Activated CD8-positive, alpha-beta memory T cell treated with anti-CD3 and anti-CD28 coated beads, Interleukin-2, amount 10 ng/mL, durations not matched to agents 7 days and 5 days (primary cell): ENCODE measurements at regions not wholly inside any gene's neighbourhood (a gene's known extent, or its start where the extent isn't known, plus 50 kb on each side); places are given as distances from the start of the nearest gene placed in this dataset.

ENCODE experiments used
- ATAC-seq: fragments of 150-1000 bp; cut with Tn5 transposase; one replicate; pipeline ENCODE4 v1.10.0; 2021; ENCODE audit warnings: moderate library complexity
- CTCF ChIA-PET: fragments of 350-600 bp; sonication (Branson Sonifier 250); formaldehyde crosslinking; loops from one replicate; lab custom pipeline; 2021; ENCODE audit warnings: antibody characterized with exemption; lab: Charles Lee
- DNase-seq: peaks from one replicate; pipeline ENCODE4 v3.0.0-alpha.2; 2020
- H3K27ac Mint-ChIP-seq: one replicate; pipeline ENCODE4 v1.8.0; 2021; ENCODE audit warnings: mild to moderate bottlenecking, mixed read lengths
- H3K27me3 Mint-ChIP-seq: one replicate; pipeline ENCODE4 v1.8.0; 2021; ENCODE audit warnings: mixed read lengths
- H3K36me3 Mint-ChIP-seq: one replicate; pipeline ENCODE4 v1.8.0; 2021; ENCODE audit warnings: mild to moderate bottlenecking, mixed read lengths
- H3K4me1 Mint-ChIP-seq: one replicate; pipeline ENCODE4 v1.8.0; 2021; ENCODE audit warnings: mixed read lengths
- H3K4me3 Mint-ChIP-seq: one replicate; pipeline ENCODE4 v1.8.0; 2021; ENCODE audit warnings: mild to moderate bottlenecking, moderate library complexity, mixed read lengths
- H3K9me3 Mint-ChIP-seq: one replicate; pipeline ENCODE4 v1.8.0; 2022; ENCODE audit warnings: low read depth, mixed read lengths

DNA sequence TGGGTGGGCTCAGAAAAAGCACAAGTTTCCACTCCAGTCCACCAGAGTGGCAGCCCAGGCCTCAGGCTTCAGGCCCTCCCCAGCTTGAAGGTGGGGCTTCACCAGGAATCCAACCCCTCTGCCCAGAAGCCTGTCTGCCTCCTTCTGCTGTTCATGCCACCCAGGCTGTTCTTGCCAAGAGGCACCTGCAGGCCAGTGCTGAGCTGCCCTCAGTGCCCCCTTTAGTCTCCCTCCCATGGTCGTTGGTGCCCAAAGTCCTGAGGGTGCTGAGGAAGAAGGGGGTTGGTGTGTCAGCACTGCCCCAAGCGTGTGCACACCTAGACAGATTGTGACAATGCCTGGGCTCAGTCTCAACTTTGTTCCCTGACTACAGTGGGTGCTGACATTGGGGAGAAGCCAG, 475.3 kb downstream of the EPHA5 start:
- Mint-ChIP-seq H3K9me3 (no peaks in the 10 kb centered on the region), H3K27ac (no peak overlapping the region), H3K4me1 (no peaks in the 10 kb centered on the region), H3K36me3 (no peaks in the 10 kb centered on the region), H3K27me3 (no peaks in the 10 kb centered on the region), H3K4me3 (no peak overlapping the region)
- DNase-seq = no peak
- ATAC-seq = no peak
- CTCF ChIA-PET = no interaction called here

DNA sequence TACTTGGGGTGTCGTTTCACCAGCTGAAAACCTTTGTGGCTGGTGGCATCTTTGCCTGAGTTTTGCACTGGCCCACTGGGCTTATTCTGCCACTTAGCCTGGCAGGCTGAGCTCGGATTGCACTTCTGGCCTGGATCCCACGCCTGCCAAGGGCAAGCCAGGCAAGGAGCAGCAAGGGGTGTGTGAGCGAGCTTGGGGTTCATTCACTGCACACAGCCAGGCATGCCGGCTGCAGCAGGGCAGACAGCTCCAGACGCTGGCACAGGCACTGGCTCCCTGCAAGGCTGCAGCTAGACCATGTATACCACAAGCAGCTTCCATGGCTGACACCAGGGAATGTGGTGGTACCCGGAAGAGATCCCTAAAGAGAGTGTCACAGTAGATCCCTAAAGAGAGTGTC, 476.3 kb downstream of the EPHA5 start:
- H3K36me3 Mint-ChIP-seq = no peaks in the 10 kb centered on the region
- ATAC-seq (no peak), DNase-seq (no peak)
- CTCF ChIA-PET = no interaction called here
- no peaks in the 10 kb centered on the region for H3K27me3 Mint-ChIP-seq
- no peaks in the 10 kb centered on the region for H3K9me3 Mint-ChIP-seq
- H3K4me3 Mint-ChIP-seq = no peak overlapping the region
- H3K4me1 Mint-ChIP-seq = no peaks in the 10 kb centered on the region
- no peak overlapping the region for H3K27ac Mint-ChIP-seq

DNA sequence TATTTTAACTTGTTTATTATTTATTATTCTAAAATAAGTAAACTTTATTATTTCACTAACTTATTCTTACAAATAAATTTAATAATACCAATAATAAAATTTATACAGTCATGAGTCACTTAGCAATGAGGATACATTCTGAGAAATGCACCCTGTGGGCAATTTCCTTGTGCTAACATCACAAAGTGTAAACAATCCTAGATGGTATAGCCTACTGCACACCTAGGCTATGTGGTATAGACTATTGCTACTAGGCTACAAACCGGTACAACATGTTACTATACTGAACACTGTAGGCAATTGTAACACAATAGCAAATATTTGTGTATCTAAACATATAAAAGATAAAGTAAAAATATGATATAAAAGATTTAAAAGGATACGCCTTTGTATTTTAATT, 479.5 kb downstream of the EPHA5 start:
- no peak for ATAC-seq
- Mint-ChIP-seq H3K4me3 (no peak overlapping the region), H3K36me3 (no peaks in the 10 kb centered on the region)

DNA sequence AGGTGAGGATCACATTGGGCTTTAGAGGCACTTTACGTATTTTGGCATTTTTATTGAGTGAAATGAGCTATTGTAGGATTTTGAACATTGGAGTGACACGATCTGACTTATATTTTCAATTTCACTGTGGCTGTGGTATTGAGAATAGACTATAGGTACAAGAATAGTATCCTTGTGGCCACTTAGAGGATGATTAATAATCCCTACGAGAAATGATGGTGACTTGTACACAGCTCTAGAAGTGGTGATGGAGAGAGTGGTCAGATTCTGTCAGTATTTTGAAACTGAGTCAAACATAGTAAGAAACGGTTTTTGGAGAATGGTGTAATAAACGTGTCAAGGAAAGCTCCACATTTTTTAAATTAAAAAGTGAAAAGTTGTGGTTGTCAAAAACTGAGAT, 494.7 kb downstream of the EPHA5 start:
- no peak for DNase-seq
- CTCF ChIA-PET = no interaction called here
- H3K36me3 Mint-ChIP-seq = no peaks in the 10 kb centered on the region
- no peaks in the 10 kb centered on the region for H3K27me3 Mint-ChIP-seq
- no peaks in the 10 kb centered on the region for H3K4me1 Mint-ChIP-seq
- H3K27ac Mint-ChIP-seq = no peak overlapping the region
- H3K9me3 Mint-ChIP-seq = peaks cover 2% of the 10 kb centered on the region
- H3K4me3 Mint-ChIP-seq = no peak overlapping the region
- ATAC-seq = no peak

More for the DNA sequence above, 479.5 kb downstream of the EPHA5 start:
- no peaks in the 10 kb centered on the region for H3K9me3 Mint-ChIP-seq
- CTCF ChIA-PET = no interaction called here
- DNase-seq = no peak
- no peaks in the 10 kb centered on the region for H3K4me1 Mint-ChIP-seq
- H3K27me3 Mint-ChIP-seq = no peaks in the 10 kb centered on the region
- no peak overlapping the region for H3K27ac Mint-ChIP-seq

DNA sequence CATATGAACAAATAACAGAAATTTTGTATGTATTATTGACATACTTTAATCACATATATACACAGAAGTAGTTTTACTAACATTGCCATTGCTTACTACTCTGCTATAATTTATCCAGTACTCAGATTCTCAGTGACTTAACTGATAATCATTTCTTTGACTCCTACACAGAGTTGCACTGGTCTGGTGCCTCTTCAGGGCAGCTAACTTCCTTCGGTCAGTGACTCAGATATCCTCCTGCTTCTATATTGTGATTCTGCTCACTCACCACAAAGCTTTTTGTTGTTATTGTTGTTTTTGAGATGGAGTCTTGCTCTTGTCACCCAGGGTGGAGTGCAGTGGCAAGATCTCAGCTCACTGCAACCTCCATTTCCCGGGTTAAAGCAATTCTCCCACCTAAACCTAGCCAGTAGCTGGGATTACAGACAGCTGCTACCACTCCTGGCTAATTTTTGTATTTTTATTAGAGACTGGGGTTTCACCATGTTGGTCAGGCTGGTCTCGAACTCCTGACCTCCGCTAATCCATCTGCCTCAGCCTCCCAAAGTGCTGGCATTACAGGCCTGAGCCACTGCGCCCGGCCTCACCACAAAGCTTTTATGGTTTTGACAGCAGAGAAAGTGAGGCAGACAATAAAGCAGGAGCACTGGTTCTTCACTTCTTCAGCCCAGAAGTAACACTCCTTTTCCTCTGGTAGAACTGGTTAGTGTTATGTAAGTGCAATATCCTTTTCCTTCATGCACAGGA, 499.3 kb downstream of the EPHA5 start:
- Mint-ChIP-seq H3K27ac (no peak overlapping the region), H3K4me3 (no peak overlapping the region), H3K4me1 (no peaks in the 10 kb centered on the region), H3K36me3 (no peaks in the 10 kb centered on the region), H3K9me3 (peaks cover 2% of the 10 kb centered on the region), H3K27me3 (no peaks in the 10 kb centered on the region)
- no peak for ATAC-seq
- CTCF ChIA-PET = no interaction called here
- DNase-seq = no peak

DNA sequence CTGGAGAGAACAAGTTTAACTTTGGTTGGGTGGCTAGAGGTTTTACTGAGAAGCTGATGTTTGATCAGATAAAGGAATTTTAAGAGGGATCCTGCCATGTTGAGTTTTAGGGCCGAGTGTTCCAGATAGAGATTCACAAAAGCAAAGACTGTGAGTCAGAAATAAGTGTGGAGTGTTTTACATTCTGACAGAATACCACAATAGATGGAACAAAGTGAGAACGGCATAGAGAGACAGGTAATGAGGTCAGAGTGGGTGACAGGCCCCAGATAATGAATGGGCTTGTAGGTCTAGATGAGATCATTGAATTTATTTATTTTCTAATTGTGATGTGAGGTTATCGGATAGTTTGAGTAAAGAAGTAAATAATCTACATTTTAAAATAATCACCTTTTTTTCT, 502.6 kb downstream of the EPHA5 start:
- Mint-ChIP-seq H3K9me3 (no peaks in the 10 kb centered on the region), H3K4me1 (no peaks in the 10 kb centered on the region)
- CTCF ChIA-PET = no interaction called here

DNA sequence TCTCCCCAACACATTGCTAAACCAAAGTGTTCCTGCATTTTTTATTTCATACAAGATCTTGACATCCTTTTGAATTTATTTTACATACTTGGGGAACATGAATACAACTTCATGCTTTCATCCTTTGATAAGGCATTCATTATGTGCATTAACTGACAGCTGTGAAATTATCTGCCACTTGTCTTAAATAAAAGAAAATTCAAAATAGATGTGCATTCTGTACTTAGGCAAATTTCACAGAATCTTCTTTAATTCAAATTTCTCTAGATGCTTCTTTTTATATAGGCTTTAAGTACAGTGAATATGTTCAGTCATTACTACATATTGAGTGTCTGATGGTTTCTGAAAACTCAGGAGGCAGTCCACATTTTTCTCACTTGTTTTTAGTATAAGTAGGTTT, 518.1 kb downstream of the EPHA5 start:
- no peak overlapping the region for H3K4me3 Mint-ChIP-seq
- no peaks in the 10 kb centered on the region for H3K36me3 Mint-ChIP-seq
- CTCF ChIA-PET = no interaction called here
- ATAC-seq (no peak), DNase-seq (no peak)
- H3K9me3 Mint-ChIP-seq = peaks cover 3% of the 10 kb centered on the region
- H3K27ac Mint-ChIP-seq = no peak overlapping the region
- no peaks in the 10 kb centered on the region for H3K27me3 Mint-ChIP-seq
- H3K4me1 Mint-ChIP-seq = no peaks in the 10 kb centered on the region

More for the DNA sequence above, 502.6 kb downstream of the EPHA5 start:
- DNase-seq = no peak
- ATAC-seq = no peak
- Mint-ChIP-seq H3K36me3 (no peaks in the 10 kb centered on the region), H3K27ac (no peak overlapping the region), H3K27me3 (no peaks in the 10 kb centered on the region), H3K4me3 (no peak overlapping the region)

DNA sequence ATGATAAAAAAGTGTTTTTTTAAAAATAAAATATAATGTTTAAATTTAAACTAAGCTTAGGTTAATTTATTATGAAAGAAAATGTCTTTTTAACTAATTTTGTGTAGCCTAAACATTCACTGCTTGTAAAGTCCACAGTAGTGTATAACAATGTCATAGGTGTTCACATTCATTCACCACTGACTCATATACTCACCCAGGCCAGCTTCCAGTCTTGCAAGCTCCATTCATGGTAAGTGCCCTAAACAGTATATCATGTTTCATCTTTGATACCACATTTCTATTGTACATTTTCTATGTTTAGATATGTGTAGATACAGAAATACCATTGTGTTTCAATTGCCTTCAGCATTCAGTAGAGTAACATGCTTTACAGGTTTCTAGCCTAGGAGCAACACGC, 530.3 kb downstream of the EPHA5 start:
- no peak for ATAC-seq
- Mint-ChIP-seq H3K4me1 (no peaks in the 10 kb centered on the region), H3K27ac (no peak overlapping the region), H3K36me3 (no peaks in the 10 kb centered on the region), H3K4me3 (no peak overlapping the region), H3K9me3 (peaks cover 12% of the 10 kb centered on the region), H3K27me3 (no peaks in the 10 kb centered on the region)
- CTCF ChIA-PET = no interaction called here
- no peak for DNase-seq

DNA sequence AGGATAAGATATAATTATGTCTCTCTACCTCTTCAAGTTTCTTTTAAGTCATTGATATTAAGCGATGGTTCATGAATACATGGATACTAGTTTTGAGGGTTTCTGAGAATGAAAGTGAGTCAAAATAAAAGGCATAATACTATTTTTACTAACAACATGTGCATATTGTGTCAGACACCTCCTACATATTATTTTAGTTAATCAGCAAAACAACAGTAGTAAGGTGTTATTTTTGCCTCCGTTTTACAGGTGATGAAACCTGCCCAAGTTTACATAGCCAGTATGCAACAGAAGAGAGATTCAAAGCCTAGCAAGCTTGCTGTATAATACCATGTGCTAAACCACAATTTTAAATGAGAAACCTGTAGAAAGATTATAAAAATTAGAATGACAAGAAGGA, 544.1 kb downstream of the EPHA5 start:
- H3K4me3 Mint-ChIP-seq = no peak overlapping the region
- H3K27ac Mint-ChIP-seq = no peak overlapping the region
- CTCF ChIA-PET = no interaction called here
- H3K9me3 Mint-ChIP-seq = peaks cover 4% of the 10 kb centered on the region
- ATAC-seq = no peak
- DNase-seq = no peak
- no peaks in the 10 kb centered on the region for H3K36me3 Mint-ChIP-seq
- no peaks in the 10 kb centered on the region for H3K27me3 Mint-ChIP-seq
- no peaks in the 10 kb centered on the region for H3K4me1 Mint-ChIP-seq

DNA sequence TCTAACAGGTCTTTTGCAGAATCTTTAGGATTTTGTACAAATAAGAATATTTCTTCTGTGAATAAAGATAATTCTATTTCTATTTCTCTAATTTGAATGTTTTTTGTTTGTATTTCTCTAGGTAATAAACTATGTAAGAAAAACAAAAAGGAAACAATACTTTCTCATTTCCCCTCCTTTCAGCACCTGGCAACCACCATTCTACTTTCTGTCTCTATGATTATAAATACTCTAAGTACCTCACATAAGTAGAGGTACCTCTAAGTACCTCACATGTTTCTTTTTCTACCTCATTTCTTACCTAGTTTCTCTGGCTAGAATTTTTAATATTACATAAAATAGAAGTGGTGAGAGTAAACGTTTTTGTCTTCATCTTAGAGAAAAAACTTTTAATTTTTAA, 550.0 kb downstream of the EPHA5 start:
- H3K9me3 Mint-ChIP-seq = peaks cover 4% of the 10 kb centered on the region
- H3K4me1 Mint-ChIP-seq = no peaks in the 10 kb centered on the region
- no peak overlapping the region for H3K4me3 Mint-ChIP-seq
- CTCF ChIA-PET = no interaction called here
- DNase-seq (no peak), ATAC-seq (no peak)
- no peaks in the 10 kb centered on the region for H3K36me3 Mint-ChIP-seq
- H3K27ac Mint-ChIP-seq = no peak overlapping the region
- no peaks in the 10 kb centered on the region for H3K27me3 Mint-ChIP-seq

DNA sequence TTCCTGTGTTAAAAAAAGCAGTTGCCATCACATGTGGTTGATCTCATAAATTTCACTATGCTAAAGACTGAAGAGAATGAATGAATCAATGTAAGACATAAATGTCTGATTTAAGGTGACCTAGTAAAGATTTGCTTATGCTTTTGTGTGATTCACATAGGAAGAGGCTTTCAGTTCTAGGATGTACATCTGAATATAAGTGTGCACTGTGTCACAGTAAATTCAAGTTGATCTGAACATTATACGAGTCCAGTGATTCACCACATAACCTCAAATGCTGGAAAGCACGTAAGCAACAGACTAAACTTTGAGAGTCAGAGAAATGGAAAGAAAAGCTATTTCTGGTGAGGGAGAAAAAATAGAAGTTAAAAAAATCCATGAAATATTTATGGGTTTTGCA, 567.9 kb downstream of the EPHA5 start:
- ATAC-seq (no peak), DNase-seq (no peak)

DNA sequence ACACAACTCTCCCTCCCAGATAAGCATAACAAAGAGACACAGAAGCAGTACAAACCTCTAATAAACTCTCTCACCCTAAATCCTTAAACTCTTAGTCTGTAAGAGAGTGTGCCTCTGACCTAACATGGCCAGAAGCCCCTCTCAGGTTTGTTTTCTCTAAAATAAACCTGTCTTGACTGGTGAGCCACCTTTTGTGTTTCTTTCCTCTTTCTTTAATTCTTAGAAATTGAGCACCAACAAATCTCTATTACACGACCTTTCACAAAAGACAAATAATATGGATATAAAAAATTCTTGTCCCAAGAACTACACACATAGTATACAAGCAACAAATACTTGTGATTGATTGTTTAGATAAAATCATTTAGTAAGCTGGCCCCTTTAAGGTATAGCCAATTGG, 573.7 kb downstream of the EPHA5 start:
- peaks cover 3% of the 10 kb centered on the region for H3K9me3 Mint-ChIP-seq
- no peaks in the 10 kb centered on the region for H3K36me3 Mint-ChIP-seq
- no peak overlapping the region for H3K4me3 Mint-ChIP-seq
- H3K27me3 Mint-ChIP-seq = no peaks in the 10 kb centered on the region
- DNase-seq (no peak), ATAC-seq (no peak)
- H3K4me1 Mint-ChIP-seq = no peaks in the 10 kb centered on the region
- CTCF ChIA-PET = no interaction called here
- no peak overlapping the region for H3K27ac Mint-ChIP-seq

More for the DNA sequence above, 567.9 kb downstream of the EPHA5 start:
- no peak overlapping the region for H3K4me3 Mint-ChIP-seq
- H3K27me3 Mint-ChIP-seq = no peaks in the 10 kb centered on the region
- no peaks in the 10 kb centered on the region for H3K4me1 Mint-ChIP-seq
- H3K36me3 Mint-ChIP-seq = no peaks in the 10 kb centered on the region
- H3K9me3 Mint-ChIP-seq = peaks cover 11% of the 10 kb centered on the region
- CTCF ChIA-PET = no interaction called here
- H3K27ac Mint-ChIP-seq = no peak overlapping the region

DNA sequence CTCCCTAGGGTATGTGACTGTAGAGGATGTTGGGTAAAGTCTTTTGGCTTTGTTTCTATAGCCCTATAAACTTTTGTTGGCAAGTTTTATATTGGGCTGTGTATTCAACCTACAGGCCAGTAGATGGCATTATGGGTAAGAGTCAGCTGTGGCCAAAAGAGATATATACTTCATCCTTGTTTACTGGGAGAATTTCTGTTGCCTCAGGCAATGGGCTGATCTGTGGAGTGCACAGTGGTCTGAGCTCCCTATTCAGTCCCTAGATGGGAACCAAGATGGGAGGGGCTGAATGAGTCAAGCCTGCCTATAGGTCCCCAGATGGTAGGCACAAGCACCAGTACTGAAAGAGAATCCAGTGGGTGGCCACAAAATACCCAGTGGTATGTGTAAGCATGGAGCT, 580.6 kb downstream of the EPHA5 start:
- no peaks in the 10 kb centered on the region for H3K4me1 Mint-ChIP-seq
- no peaks in the 10 kb centered on the region for H3K36me3 Mint-ChIP-seq
- H3K4me3 Mint-ChIP-seq = no peak overlapping the region
- H3K27ac Mint-ChIP-seq = no peak overlapping the region
- DNase-seq (no peak), ATAC-seq (no peak)
- CTCF ChIA-PET = no interaction called here
- peaks cover 3% of the 10 kb centered on the region for H3K9me3 Mint-ChIP-seq
- no peaks in the 10 kb centered on the region for H3K27me3 Mint-ChIP-seq

DNA sequence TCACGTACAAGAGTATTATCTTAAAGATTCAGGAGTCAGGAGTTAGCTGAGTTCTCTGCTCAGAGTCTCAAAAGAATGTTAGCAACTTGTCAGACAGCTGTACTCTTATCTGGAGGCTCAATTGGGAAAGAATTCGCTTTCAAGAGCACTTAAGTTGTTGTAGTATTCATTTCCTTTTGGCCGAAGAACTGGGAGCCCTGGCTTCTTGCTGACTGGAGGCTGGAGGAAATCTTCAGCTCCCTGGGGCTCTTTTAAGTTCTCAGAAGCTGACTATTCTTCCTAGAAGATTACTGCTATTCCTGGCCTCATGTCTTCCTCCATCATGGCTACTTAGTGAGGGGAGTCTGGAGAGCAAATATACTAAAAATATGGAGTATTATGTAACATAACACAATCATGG, 587.2 kb downstream of the EPHA5 start:
- Mint-ChIP-seq H3K4me1 (no peaks in the 10 kb centered on the region), H3K36me3 (no peaks in the 10 kb centered on the region), H3K27ac (no peak overlapping the region), H3K9me3 (peaks cover 3% of the 10 kb centered on the region), H3K4me3 (no peak overlapping the region), H3K27me3 (no peaks in the 10 kb centered on the region)
- CTCF ChIA-PET = no interaction called here
- no peak for DNase-seq
- ATAC-seq = no peak

DNA sequence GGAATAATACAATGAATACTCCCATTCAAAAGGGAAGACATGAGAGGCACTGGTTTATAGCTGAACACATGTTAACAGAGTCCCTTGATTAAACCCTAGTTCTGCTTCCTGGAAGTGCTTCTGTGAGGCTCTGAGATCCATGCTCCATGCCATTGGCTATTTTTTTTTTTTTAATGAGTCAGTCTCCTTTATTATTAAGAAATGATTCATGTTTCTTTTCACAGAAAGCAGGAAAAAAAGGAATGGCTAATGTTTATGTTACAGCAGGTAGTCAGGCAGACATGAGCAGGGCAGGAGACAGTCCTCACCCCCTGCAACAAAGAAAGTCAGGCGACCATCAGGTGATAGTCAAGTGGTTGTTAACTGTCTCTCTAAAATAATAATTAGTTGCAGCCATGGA, 598.7 kb downstream of the EPHA5 start:
- no peaks in the 10 kb centered on the region for H3K27me3 Mint-ChIP-seq
- DNase-seq (no peak), ATAC-seq (no peak)
- no peak overlapping the region for H3K27ac Mint-ChIP-seq
- H3K4me1 Mint-ChIP-seq = no peaks in the 10 kb centered on the region
- CTCF ChIA-PET = interaction anchor here (0.6 kb wide), 1 partner anchor 308 kb away, joined by 4 read pairs; no protein-coding TSS in a partner anchor
- no peak overlapping the region for H3K4me3 Mint-ChIP-seq
- no peaks in the 10 kb centered on the region for H3K9me3 Mint-ChIP-seq
- no peaks in the 10 kb centered on the region for H3K36me3 Mint-ChIP-seq
